ENCODE measurements at regions not wholly inside any gene's neighbourhood (a gene's known extent, or its start where the extent isn't known, plus 50 kb on each side); places are given as distances from the start of the nearest gene placed in this dataset.
"Not testable (repeated sequence)": the region's sequence is repeated elsewhere in the genome, so short reads cannot be mapped to it uniquely, and the experiment has no call there.

DNA sequence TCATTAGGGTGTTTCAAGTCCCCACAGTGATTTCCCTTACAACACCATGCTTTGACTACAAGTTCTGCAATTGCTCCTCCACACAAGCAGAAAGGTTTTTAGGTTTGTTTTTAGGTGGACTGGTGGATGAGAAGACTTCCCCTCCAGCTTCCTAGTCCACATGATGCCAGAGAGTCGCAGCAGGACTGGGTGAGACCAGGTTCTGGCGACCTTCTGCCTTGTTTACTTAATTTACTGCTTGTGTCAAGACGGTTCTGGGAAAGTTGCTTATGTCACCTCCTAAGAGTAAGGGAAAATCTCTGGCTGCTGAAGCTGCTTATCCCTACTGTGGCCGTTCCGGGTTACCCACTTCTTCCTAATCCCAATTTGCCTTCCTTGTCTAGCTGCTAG is 76.4 kb downstream of the GLUL start:
- Histone ChIP-seq H3K36me3 (ENCODE audit: control insufficient read depth in 2 of 3, insufficient read depth in 3 of 3, low read length in 3 of 3) (no peaks in the 10 kb centered on the region), H3K27me3 (ENCODE audit: control insufficient read depth, insufficient read depth, low read length) (no peaks in the 10 kb centered on the region), H3K9me3 (ENCODE audit: control insufficient read depth in 2 of 3, insufficient read depth in 1 of 3, low read length in 3 of 3) (no peaks in the 10 kb centered on the region), H3K27ac (ENCODE audit: low read depth in 2 of 2, low read length in 2 of 2) (no peak overlapping the region), H3K4me3 (ENCODE audit: low read length in 3 of 3) (no peak overlapping the region), H3K4me1 (ENCODE audit: control insufficient read depth in 2 of 3, insufficient read depth in 2 of 3, low read depth in 1 of 3, low read length in 3 of 3) (no peaks in the 10 kb centered on the region), H3K9ac (ENCODE audit: low read length in 3 of 3) (no peak overlapping the region)
- TF ChIP-seq, protein P1, sequence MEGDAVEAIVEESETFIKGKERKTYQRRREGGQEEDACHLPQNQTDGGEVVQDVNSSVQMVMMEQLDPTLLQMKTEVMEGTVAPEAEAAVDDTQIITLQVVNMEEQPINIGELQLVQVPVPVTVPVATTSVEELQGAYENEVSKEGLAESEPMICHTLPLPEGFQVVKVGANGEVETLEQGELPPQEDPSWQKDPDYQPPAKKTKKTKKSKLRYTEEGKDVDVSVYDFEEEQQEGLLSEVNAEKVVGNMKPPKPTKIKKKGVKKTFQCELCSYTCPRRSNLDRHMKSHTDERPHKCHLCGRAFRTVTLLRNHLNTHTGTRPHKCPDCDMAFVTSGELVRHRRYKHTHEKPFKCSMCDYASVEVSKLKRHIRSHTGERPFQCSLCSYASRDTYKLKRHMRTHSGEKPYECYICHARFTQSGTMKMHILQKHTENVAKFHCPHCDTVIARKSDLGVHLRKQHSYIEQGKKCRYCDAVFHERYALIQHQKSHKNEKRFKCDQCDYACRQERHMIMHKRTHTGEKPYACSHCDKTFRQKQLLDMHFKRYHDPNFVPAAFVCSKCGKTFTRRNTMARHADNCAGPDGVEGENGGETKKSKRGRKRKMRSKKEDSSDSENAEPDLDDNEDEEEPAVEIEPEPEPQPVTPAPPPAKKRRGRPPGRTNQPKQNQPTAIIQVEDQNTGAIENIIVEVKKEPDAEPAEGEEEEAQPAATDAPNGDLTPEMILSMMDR (IDR thresholded peaks at IDR 0.05; ENCODE audit: borderline replicate concordance, extremely low read depth, insufficient read depth): no peak
- FAIRE-seq: no peak
- intact Hi-C loops (cut with DNase I): no loop called here
- no peak for DNase-seq

DNA sequence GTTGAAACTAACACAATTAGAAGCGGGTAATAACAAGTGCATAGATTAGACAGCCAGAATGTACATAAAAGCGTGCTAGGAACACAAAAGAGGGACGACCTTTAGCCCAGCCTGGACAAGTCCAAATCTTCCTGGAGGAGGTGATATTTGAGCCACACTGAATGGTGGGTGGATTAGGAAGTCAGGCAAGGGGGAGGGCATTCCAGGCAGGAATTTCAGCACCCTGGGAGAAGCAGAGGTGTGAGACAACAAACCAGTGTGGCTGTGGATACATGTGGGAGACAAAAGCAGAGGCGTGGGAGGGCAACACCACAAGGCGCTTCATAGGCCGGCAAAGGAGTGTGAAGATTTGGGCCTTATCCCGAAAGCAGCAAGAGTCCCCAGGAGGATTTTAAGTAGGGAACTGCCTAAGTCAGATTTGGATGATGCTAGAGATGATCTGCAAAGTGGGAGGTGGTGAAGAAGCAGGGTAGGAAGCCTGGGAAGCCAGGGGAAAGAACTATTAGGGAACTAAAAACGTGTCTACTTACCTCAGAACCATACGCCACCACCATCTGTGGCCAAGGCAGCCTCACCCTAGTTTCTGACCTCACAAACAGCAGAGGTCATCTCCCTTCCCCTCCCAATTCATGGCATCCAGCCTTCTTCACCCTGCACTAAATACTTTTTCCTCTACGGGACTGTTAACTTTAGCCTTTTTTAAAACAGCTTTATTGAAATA is 81.8 kb downstream of the GLUL start:
- H3K4me1 ChIP-seq (ENCODE audit: control insufficient read depth in 2 of 3, insufficient read depth in 2 of 3, low read depth in 1 of 3, low read length in 3 of 3): no peaks in the 10 kb centered on the region
- no peaks in the 10 kb centered on the region for H3K9me3 ChIP-seq (ENCODE audit: control insufficient read depth in 2 of 3, insufficient read depth in 1 of 3, low read length in 3 of 3)
- no peak for FAIRE-seq
- TF ChIP-seq, protein P1 (IDR thresholded peaks at IDR 0.05; ENCODE audit: borderline replicate concordance, extremely low read depth, insufficient read depth): no peak
- H3K9ac ChIP-seq (ENCODE audit: low read length in 3 of 3): no peak overlapping the region
- intact Hi-C loops (cut with DNase I): no loop called here
- no peak overlapping the region for H3K4me3 ChIP-seq (ENCODE audit: low read length in 3 of 3)
- H3K27ac ChIP-seq (ENCODE audit: low read depth in 2 of 2, low read length in 2 of 2): no peak overlapping the region
- no peak for DNase-seq
- H3K36me3 ChIP-seq (ENCODE audit: control insufficient read depth in 2 of 3, insufficient read depth in 3 of 3, low read length in 3 of 3): no peaks in the 10 kb centered on the region
- no peaks in the 10 kb centered on the region for H3K27me3 ChIP-seq (ENCODE audit: control insufficient read depth, insufficient read depth, low read length)

DNA sequence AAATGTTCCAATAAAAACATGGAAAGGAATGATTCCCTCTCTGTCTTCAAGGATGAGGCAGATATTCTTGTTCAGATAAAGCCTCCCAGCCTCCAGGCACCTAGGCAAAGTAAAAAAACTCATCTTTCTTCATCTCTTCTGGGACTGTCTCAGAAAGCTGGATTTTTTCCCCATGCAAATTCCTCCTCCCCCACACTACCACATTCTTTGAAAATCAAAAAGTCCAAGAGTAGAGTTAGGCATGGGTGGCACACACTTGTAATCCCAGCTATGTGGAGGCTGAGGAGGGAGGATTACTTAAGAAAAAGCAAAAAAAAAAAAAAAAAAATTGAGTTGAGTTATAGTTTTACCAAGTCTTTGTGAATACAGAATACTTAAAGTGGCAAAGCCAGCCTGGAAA is 82.8 kb downstream of the GLUL start:
- Histone ChIP-seq H3K4me1 (ENCODE audit: control insufficient read depth in 2 of 3, insufficient read depth in 2 of 3, low read depth in 1 of 3, low read length in 3 of 3) (no peaks in the 10 kb centered on the region), H3K36me3 (ENCODE audit: control insufficient read depth in 2 of 3, insufficient read depth in 3 of 3, low read length in 3 of 3) (no peaks in the 10 kb centered on the region), H3K27ac (ENCODE audit: low read depth in 2 of 2, low read length in 2 of 2) (no peak overlapping the region), H3K27me3 (ENCODE audit: control insufficient read depth, insufficient read depth, low read length) (no peaks in the 10 kb centered on the region), H3K4me3 (ENCODE audit: low read length in 3 of 3) (no peak overlapping the region), H3K9me3 (ENCODE audit: control insufficient read depth in 2 of 3, insufficient read depth in 1 of 3, low read length in 3 of 3) (no peaks in the 10 kb centered on the region), H3K9ac (ENCODE audit: low read length in 3 of 3) (no peak overlapping the region)
- intact Hi-C loops (cut with DNase I): no loop called here
- TF ChIP-seq, protein P1 (IDR thresholded peaks at IDR 0.05; ENCODE audit: borderline replicate concordance, extremely low read depth, insufficient read depth): no peak
- FAIRE-seq (no peak), DNase-seq (no peak)

DNA sequence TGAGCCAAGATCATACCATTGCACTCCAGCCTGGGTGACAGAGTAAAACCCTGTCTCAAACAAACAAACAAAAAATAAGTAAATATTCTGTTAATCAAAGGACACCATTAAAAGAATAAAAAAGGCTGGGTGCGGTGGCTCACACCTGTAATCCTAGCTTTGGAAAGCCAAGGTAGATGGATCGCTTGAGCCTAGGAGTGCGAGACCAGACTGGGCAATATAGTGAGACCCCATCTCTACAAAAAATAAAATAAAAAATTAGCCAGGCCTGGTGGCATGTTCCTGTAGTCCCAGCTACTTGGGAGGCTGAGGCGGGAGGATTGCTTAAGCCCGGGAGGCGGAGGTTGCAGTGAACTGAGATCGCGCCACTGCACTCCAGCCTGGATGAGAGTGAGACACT is 84.1 kb downstream of the GLUL start:
- intact Hi-C loops (cut with DNase I); H3K9ac ChIP-seq (ENCODE audit: low read length in 3 of 3); H3K9me3 ChIP-seq (ENCODE audit: control insufficient read depth in 2 of 3, insufficient read depth in 1 of 3, low read length in 3 of 3); H3K4me3 ChIP-seq (ENCODE audit: low read length in 3 of 3); H3K27ac ChIP-seq (ENCODE audit: low read depth in 2 of 2, low read length in 2 of 2); H3K27me3 ChIP-seq (ENCODE audit: control insufficient read depth, insufficient read depth, low read length); FAIRE-seq; H3K4me1 ChIP-seq (ENCODE audit: control insufficient read depth in 2 of 3, insufficient read depth in 2 of 3, low read depth in 1 of 3, low read length in 3 of 3); DNase-seq; H3K36me3 ChIP-seq (ENCODE audit: control insufficient read depth in 2 of 3, insufficient read depth in 3 of 3, low read length in 3 of 3): not testable (repeated sequence)

Data from kidney (tissue), 13 donors.